ENCODE measurements at regions not wholly inside any gene's neighbourhood (a gene's known extent, or its start where the extent isn't known, plus 50 kb on each side); places are given as distances from the start of the nearest gene placed in this dataset.

GRCh38 chr16:9371713-9372448, 280.4 kb downstream of the HAPSTR1 start:
- Histone ChIP-seq H3K4me3 (replicated peaks in 1 of 3; ENCODE audit: insufficient read depth in 1 of 3, low read depth in 1 of 3, low read length in 3 of 3) (no peak overlapping the region), H3K36me3 (ENCODE audit: control insufficient read depth in 2 of 2, extremely low read depth in 1 of 2, insufficient read depth in 2 of 2, low read length in 2 of 2) (no peaks in the 10 kb centered on the region), H3K9me1 (replicated peaks; ENCODE audit: control insufficient read depth, extremely low read depth, insufficient read depth, low read length) (no peaks in the 10 kb centered on the region), H3K9ac (replicated peaks; ENCODE audit: extremely low read depth, insufficient read depth, low read length) (no peak overlapping the region), H3K9me3 (replicated peaks; ENCODE audit: control insufficient read depth, insufficient read depth, low read length) (no peaks in the 10 kb centered on the region), H3K27me3 (ENCODE audit: control insufficient read depth in 2 of 2, insufficient read depth in 2 of 2, low read length in 2 of 2) (no peaks in the 10 kb centered on the region), H3K4me2 (ENCODE audit: insufficient read depth, low read length) (no peak overlapping the region), H3K27ac (ENCODE audit: insufficient read depth, low read depth, low read length) (no peak overlapping the region), H3K4me1 (ENCODE audit: control insufficient read depth, extremely low read depth, insufficient read depth, low read length) (peaks cover 8% of the 10 kb centered on the region), H3K79me2 (ENCODE audit: control insufficient read depth, insufficient read depth, low read length) (no peaks in the 10 kb centered on the region), H4K20me1 (replicated peaks; ENCODE audit: control insufficient read depth, extremely low read depth, insufficient read depth, low read length) (no peaks in the 10 kb centered on the region), H2AFZ (ENCODE audit: low read depth, low read length) (no peak overlapping the region)
- intact Hi-C loops (cut with micrococcal nuclease) = no loop called here
- CTCF ChIA-PET = no interaction called here
- no peak for DNase-seq (ENCODE audit: low read depth, low spot score)
- POLR2A ChIA-PET = no interaction called here
- FAIRE-seq = no peak
- no TSS peak for BruUV-seq (replicated peaks)
- dilution Hi-C loops (cut with MboI; ENCODE audit: extremely low pct_ligation_motif_present, low sequenced_read_pairs) = no loop called here
- TF ChIP-seq EZH2 (IDR thresholded peaks at IDR 0.05; ENCODE audit: borderline replicate concordance, low read depth, low read length, severe bottlenecking) = no peak
- TF ChIP-seq MYC (IDR thresholded peaks at IDR 0.05; ENCODE audit: low read depth, low read length) = no peak
- TF ChIP-seq MAX (IDR thresholded peaks at IDR 0.05; ENCODE audit: insufficient read depth, insufficient read length) = no peak
- TF ChIP-seq POLR2AphosphoS5 (IDR thresholded peaks at IDR 0.05; ENCODE audit: insufficient read depth, low read depth, low read length) = no peak
- TF ChIP-seq POLR2A (IDR thresholded peaks at IDR 0.05; ENCODE audit: low read depth, low read length) = no peak
- TF ChIP-seq GATA2 (IDR thresholded peaks at IDR 0.05; ENCODE audit: insufficient read depth, insufficient read length, low read depth, low read length) = no peak
- TF ChIP-seq CTCF (IDR thresholded peaks at IDR 0.05; ENCODE audit: extremely low read depth in 1 of 2, insufficient read depth in 1 of 2, low read depth in 1 of 2, low read length in 2 of 2) = no peak
- no peak for TF ChIP-seq JUN (IDR thresholded peaks at IDR 0.05; ENCODE audit: borderline replicate concordance, insufficient read depth, insufficient read length, low read depth)
- TF ChIP-seq FOS (IDR thresholded peaks at IDR 0.05; ENCODE audit: borderline replicate concordance, insufficient read depth, low read length) = no peak
